Chondrocyte (in vitro differentiated cells): ENCODE measurements at regions not wholly inside any gene's neighbourhood (a gene's known extent, or its start where the extent isn't known, plus 50 kb on each side); places are given as distances from the start of the nearest gene placed in this dataset.

Experiments
- DNase-seq: peaks from one replicate; pipeline ENCODE4 v3.0.0; 2021; ENCODE audit warnings: mixed read lengths, low spot score
- H3K27ac Mint-ChIP-seq: one replicate; pipeline ENCODE4 v1.8.0; 2021; ENCODE audit warnings: mild to moderate bottlenecking, moderate library complexity, mixed read lengths; ENCODE audit not compliant: unreplicated experiment
- H3K27me3 Mint-ChIP-seq: 2 replicates; pipeline ENCODE4 v1.8.0; 2021; ENCODE audit warnings: low read depth, mixed read lengths
- H3K36me3 Mint-ChIP-seq: 2 replicates; pipeline ENCODE4 v1.8.0; 2021; ENCODE audit warnings: low read depth, mixed read lengths
- H3K4me1 Mint-ChIP-seq: 2 replicates; pipeline ENCODE4 v1.8.0; 2021; ENCODE audit warnings: low read depth, mild to moderate bottlenecking, mixed read lengths
- H3K4me3 Mint-ChIP-seq: one replicate; pipeline ENCODE4 v1.8.0; 2021; ENCODE audit warnings: mild to moderate bottlenecking, moderate library complexity, mixed read lengths; ENCODE audit not compliant: unreplicated experiment
- H3K9me3 Mint-ChIP-seq: 2 replicates; pipeline ENCODE4 v1.8.0; 2021; ENCODE audit warnings: low read depth, mixed read lengths
- TF ChIP-seq, protein P1 (sequence below): fragments of 200-600 bp; sonication (generic); IDR thresholded peaks from 2 replicates; pipeline ENCODE4 v1.5.0; 2021; ENCODE audit warnings: antibody characterized with exemption, mild to moderate bottlenecking, moderate library complexity

DNA sequence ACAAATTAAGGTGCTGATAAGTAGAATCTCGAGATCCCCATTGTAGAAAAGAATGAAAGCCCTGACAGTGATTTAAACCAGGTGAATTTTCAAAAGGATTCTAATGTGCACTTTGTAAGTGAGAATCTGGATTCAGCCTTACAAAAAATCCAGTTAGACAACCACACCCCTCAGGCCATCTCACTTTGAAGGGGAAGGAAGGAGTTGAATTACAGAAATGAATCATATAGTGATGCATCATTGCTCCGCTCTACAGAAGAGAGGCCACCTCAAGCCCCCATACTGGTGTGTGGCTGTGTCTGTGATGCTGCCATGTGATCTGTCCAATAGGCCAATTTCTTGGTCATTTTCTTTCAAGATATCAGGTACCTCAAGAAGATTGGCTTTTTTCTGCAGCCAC, 85.5 kb upstream of the NT5E start:
- Mint-ChIP-seq H3K4me3 (no peak overlapping the region), H3K36me3 (no peaks in the 10 kb centered on the region), H3K27ac (no peak overlapping the region), H3K27me3 (no peaks in the 10 kb centered on the region), H3K9me3 (no peaks in the 10 kb centered on the region), H3K4me1 (peaks cover 36% of the 10 kb centered on the region)
- TF ChIP-seq, protein P1, sequence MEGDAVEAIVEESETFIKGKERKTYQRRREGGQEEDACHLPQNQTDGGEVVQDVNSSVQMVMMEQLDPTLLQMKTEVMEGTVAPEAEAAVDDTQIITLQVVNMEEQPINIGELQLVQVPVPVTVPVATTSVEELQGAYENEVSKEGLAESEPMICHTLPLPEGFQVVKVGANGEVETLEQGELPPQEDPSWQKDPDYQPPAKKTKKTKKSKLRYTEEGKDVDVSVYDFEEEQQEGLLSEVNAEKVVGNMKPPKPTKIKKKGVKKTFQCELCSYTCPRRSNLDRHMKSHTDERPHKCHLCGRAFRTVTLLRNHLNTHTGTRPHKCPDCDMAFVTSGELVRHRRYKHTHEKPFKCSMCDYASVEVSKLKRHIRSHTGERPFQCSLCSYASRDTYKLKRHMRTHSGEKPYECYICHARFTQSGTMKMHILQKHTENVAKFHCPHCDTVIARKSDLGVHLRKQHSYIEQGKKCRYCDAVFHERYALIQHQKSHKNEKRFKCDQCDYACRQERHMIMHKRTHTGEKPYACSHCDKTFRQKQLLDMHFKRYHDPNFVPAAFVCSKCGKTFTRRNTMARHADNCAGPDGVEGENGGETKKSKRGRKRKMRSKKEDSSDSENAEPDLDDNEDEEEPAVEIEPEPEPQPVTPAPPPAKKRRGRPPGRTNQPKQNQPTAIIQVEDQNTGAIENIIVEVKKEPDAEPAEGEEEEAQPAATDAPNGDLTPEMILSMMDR: no peak
- DNase-seq: no peak

DNA sequence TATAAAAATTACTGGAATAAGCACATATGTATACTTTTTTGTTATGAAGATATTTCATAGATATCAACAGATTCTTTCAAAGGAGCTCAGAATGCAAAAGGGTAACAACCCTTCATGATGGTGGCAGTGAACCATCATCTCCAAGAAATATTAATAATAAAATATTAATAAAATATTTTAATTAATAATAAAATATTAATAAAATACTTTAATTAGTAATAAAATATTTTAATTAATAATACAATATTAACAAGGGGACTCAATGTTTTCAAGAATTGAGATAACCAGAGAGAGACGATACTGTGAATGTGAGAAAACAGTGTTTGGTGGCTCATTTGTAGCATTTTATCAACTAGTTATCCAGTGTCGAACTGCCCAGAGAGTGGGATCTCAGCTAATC, 86.0 kb upstream of the NT5E start:
- DNase-seq: no peak
- no peak overlapping the region for H3K27ac Mint-ChIP-seq
- H3K4me3 Mint-ChIP-seq: no peak overlapping the region
- H3K4me1 Mint-ChIP-seq: peaks cover 36% of the 10 kb centered on the region
- H3K27me3 Mint-ChIP-seq: no peaks in the 10 kb centered on the region
- H3K9me3 Mint-ChIP-seq: no peaks in the 10 kb centered on the region
- TF ChIP-seq, protein P1: no peak
- no peaks in the 10 kb centered on the region for H3K36me3 Mint-ChIP-seq

DNA sequence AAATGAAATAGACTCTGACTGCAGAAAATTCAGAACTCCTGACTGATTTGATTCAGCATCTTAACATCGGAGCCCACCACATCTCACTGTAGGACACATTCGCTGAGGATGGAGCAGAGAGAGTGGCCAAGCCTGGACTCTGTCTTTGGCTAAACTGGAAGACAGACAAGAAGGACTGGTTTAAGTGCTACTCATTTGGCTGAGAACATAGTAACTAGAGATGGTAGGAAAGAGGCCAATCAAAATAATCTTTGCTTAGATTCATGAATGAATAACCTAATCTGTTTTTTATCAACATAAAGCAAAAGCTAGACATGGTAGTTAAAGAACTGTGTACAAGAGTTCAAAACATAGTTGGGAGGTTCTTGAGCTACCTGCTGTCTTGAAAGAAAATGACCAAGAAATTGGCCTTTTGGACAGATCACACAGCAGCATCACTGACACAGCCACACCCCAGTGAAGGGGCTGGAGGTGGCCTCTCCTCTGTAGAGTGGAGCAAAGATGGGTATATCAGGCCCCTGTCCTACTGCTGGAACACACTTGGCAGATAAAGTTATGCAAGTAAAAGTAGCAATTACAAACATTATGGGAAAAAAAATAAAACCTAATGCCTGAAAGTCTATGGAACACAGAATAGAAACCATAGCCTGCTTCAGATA, 87.1 kb upstream of the NT5E start:
- no peak overlapping the region for H3K4me3 Mint-ChIP-seq
- TF ChIP-seq, protein P1: no peak
- H3K27ac Mint-ChIP-seq: peak overlapping the region; percentile 68
- H3K9me3 Mint-ChIP-seq: no peaks in the 10 kb centered on the region
- H3K27me3 Mint-ChIP-seq: no peaks in the 10 kb centered on the region
- peaks cover 36% of the 10 kb centered on the region for H3K4me1 Mint-ChIP-seq
- no peak for DNase-seq
- H3K36me3 Mint-ChIP-seq: no peaks in the 10 kb centered on the region

DNA sequence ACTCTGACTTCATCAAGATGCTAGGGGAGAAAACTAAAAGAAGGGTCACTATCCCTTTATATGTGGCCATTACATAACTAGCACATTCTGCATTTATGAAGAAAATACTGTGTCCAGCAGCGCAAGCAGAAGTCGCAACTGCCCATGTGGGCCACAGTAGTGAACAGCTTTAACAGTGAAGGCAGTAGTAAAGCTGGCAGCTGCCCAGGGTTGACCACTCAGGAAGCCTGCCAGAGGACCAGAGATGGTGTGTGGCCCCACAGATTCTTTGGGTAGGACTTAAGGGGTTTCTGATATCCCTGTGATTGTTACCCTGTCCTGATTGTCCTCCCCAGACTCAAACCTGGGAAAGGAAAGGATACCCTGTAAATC, 88.3 kb upstream of the NT5E start:
- no peaks in the 10 kb centered on the region for H3K9me3 Mint-ChIP-seq
- peak overlapping the region; percentile 88 for H3K27ac Mint-ChIP-seq
- no peak overlapping the region for H3K4me3 Mint-ChIP-seq
- no peak for DNase-seq
- TF ChIP-seq, protein P1: no peak
- no peaks in the 10 kb centered on the region for H3K36me3 Mint-ChIP-seq
- no peaks in the 10 kb centered on the region for H3K27me3 Mint-ChIP-seq
- H3K4me1 Mint-ChIP-seq: peaks cover 36% of the 10 kb centered on the region

DNA sequence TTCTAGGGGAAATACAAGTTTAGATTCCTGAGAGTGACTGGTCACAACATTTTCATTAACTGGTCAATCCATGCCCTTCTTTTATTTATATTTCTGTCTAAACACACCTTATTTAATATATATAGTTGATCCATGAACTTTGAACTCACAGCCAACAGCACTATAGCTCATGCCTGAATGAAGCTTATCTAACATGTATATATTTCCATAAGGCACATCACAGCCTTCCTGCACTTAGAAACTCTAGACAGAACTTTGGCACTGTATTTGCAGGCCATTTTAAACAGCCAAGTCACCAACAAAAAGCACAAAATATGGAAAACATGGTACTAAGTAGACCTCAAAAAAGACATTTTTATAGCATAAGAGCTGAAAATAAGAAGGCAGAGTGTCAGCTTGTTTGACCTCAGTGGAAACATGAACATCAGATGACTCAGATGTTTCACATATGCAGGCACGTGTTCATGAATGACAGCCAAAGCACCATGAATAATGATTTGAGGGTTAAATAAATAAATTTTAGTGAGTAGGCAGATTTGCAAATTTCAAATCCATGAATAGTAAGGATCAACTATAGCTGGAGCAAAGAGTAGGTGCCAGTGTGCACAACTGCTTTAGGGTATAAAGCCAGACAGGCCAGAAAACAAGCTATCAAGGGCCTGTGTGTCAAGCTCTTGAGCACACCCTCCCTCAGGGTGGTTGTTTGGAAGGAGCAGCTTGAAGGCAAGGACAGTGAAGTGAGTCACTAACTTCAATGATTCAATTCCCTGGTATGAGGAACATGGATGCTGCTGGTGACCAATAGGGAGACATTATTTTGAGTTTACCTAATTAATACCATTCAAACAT, 88.9 kb upstream of the NT5E start:
- Mint-ChIP-seq H3K4me3 (no peak overlapping the region), H3K9me3 (no peaks in the 10 kb centered on the region), H3K4me1 (peaks cover 36% of the 10 kb centered on the region), H3K27ac (peak overlapping the region; percentile 88), H3K27me3 (no peaks in the 10 kb centered on the region), H3K36me3 (no peaks in the 10 kb centered on the region)
- no peak for DNase-seq
- TF ChIP-seq, protein P1: no peak
